ENCODE measurements at regions not wholly inside any gene's neighbourhood (a gene's known extent, or its start where the extent isn't known, plus 50 kb on each side); places are given as distances from the start of the nearest gene placed in this dataset.

- TF ChIP-seq CTCF (IDR thresholded peaks at IDR 0.05), result no peak
Measured at GRCh38 chr6:79864421-79864820, 82.9 kb downstream of the ELOVL4 start.

DNA sequence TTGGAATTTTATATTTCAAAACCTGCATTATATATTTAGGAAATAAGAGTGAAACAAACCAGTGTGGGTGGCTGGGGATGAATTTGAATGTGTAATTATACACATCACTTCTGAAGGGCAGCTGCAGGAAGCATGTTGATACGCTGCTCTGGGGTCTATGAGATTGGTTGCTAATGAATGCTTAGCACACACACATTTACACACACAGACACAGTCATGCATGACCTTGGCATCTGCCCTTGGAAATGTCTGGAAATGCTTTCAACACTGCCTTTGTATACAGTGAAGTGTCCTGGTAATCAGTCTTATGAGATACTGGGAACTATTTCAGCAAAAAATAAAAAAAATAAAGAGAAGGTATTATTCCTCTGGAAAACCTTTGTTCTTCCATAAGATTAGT lies 83.4 kb downstream of the ELOVL4 start:
- H3K27me3 ChIP-seq, result no peaks in the 10 kb centered on the region
- H3K9me3 ChIP-seq, result no peaks in the 10 kb centered on the region
- TF ChIP-seq CTCF (IDR thresholded peaks at IDR 0.05), result no peak
- DNase-seq (ENCODE audit: low spot score), result no peak
- H3K4me1 ChIP-seq, result no peaks in the 10 kb centered on the region
- no peak overlapping the region for H3K4me3 ChIP-seq
- no peaks in the 10 kb centered on the region for H3K36me3 ChIP-seq
- no peak overlapping the region for H3K27ac ChIP-seq

More at GRCh38 chr6:79864421-79864820, 82.9 kb downstream of the ELOVL4 start:
- Histone ChIP-seq H3K27me3 (no peaks in the 10 kb centered on the region), H3K36me3 (no peaks in the 10 kb centered on the region), H3K4me3 (no peak overlapping the region), H3K4me1 (no peaks in the 10 kb centered on the region), H3K9me3 (no peaks in the 10 kb centered on the region), H3K27ac (no peak overlapping the region)
- DNase-seq (ENCODE audit: low spot score), result no peak

GRCh38 chr6:79863566-79863965 lies 83.8 kb downstream of the ELOVL4 start:
- no peak for TF ChIP-seq CTCF (IDR thresholded peaks at IDR 0.05)
- no peaks in the 10 kb centered on the region for H3K9me3 ChIP-seq

DNA sequence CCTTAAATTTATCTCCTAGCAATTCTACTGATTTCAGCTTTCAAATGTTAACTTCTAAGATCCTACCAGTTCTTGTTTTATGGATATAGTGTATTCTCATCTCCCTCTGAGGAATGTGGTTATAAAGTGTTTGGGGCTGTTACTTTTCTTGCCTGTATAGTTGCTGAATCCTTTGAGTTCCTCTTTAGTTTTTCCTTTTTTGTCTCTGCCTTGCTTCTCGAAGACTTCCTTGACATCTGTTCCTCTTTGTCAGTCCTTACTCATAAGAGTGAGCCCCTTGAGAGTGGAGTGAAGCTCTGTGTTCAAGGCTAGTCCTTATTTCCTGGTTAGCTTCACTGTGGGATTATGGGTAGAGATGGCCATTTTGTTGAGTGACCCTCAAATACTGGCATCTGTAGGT lies 84.6 kb downstream of the ELOVL4 start:
- no peak for TF ChIP-seq CTCF (IDR thresholded peaks at IDR 0.05)
- H3K9me3 ChIP-seq, result no peaks in the 10 kb centered on the region
- no peaks in the 10 kb centered on the region for H3K27me3 ChIP-seq
- no peaks in the 10 kb centered on the region for H3K36me3 ChIP-seq
- H3K4me3 ChIP-seq, result no peak overlapping the region
- no peak for DNase-seq (ENCODE audit: low spot score)
- H3K27ac ChIP-seq, result no peak overlapping the region
- H3K4me1 ChIP-seq, result no peaks in the 10 kb centered on the region

More at GRCh38 chr6:79863566-79863965, 83.8 kb downstream of the ELOVL4 start:
- no peaks in the 10 kb centered on the region for H3K27me3 ChIP-seq
- H3K4me1 ChIP-seq, result no peaks in the 10 kb centered on the region
- no peak overlapping the region for H3K4me3 ChIP-seq
- H3K36me3 ChIP-seq, result no peaks in the 10 kb centered on the region
- DNase-seq (ENCODE audit: low spot score), result no peak
- H3K27ac ChIP-seq, result no peak overlapping the region

DNA sequence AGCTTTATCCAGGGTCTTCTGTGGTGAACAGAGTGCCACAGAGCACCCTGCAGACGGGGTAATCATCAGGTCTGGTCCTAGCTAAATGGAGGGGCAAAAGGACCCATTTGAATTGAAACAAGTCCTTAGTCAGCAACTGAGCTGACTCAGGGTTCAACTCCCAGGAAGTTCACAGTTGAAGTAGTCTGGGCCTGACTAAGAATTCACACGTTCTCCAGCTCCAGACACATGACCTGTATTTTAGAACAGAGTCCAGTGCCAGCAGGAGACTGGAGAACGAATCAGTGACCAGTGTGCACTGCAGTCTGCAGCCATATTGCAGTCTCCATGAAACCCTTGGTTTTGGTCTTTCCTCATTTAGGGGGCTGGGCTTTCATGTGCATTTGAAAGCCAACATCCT lies 85.2 kb downstream of the ELOVL4 start:
- H3K4me3 ChIP-seq, result no peak overlapping the region
- H3K4me1 ChIP-seq, result no peaks in the 10 kb centered on the region
- no peaks in the 10 kb centered on the region for H3K27me3 ChIP-seq
- DNase-seq (ENCODE audit: low spot score), result no peak
- H3K9me3 ChIP-seq, result no peaks in the 10 kb centered on the region
- H3K27ac ChIP-seq, result no peak overlapping the region
- H3K36me3 ChIP-seq, result no peaks in the 10 kb centered on the region
- TF ChIP-seq CTCF (IDR thresholded peaks at IDR 0.05), result no peak

- Histone ChIP-seq H3K27ac (no peak overlapping the region), H3K9me3 (no peaks in the 10 kb centered on the region), H3K4me3 (no peak overlapping the region), H3K36me3 (no peaks in the 10 kb centered on the region), H3K27me3 (no peaks in the 10 kb centered on the region), H3K4me1 (no peaks in the 10 kb centered on the region)
- TF ChIP-seq CTCF (IDR thresholded peaks at IDR 0.05), result no peak
- DNase-seq (ENCODE audit: low spot score), result no peak
Measured at GRCh38 chr6:79861023-79861422, 86.3 kb downstream of the ELOVL4 start.

All from right atrium auricular region (tissue), 2 donors.